Muscle layer of colon (tissue), 2 donors: ENCODE measurements at regions not wholly inside any gene's neighbourhood (a gene's known extent, or its start where the extent isn't known, plus 50 kb on each side); places are given as distances from the start of the nearest gene placed in this dataset.
"Not testable (repeated sequence)": the region's sequence is repeated elsewhere in the genome, so short reads cannot be mapped to it uniquely, and the experiment has no call there.

ENCODE experiments used
- H3K27ac ChIP-seq: one replicate; pipeline ENCODE4 v1.7.0; 2013; ENCODE audit warnings: low read depth, mild to moderate bottlenecking, low read length, moderate library complexity
- H3K27me3 ChIP-seq, 2 donors: one replicate each; pipeline ENCODE4 v1.7.0; 2013; ENCODE audit warnings: low read length in 2 of 2, mild to moderate bottlenecking in 2 of 2; ENCODE audit not compliant: insufficient read depth in 2 of 2, control insufficient read depth in 1 of 2
- H3K36me3 ChIP-seq: one replicate; pipeline ENCODE4 v1.7.0; 2013; ENCODE audit warnings: mild to moderate bottlenecking, low read length; ENCODE audit not compliant: insufficient read depth
- H3K4me1 ChIP-seq: one replicate; pipeline ENCODE4 v1.7.0; 2013; ENCODE audit warnings: mild to moderate bottlenecking, low read length; ENCODE audit not compliant: insufficient read depth
- H3K4me3 ChIP-seq, 2 donors: one replicate each; pipeline ENCODE4 v1.7.0; 2013; ENCODE audit warnings: low read length in 2 of 2, low read depth in 1 of 2, mild to moderate bottlenecking in 1 of 2, moderate library complexity in 1 of 2
- H3K9ac ChIP-seq: one replicate; pipeline ENCODE4 v1.7.0; 2013; ENCODE audit warnings: low read length
- H3K9me3 ChIP-seq: one replicate; pipeline ENCODE4 v1.7.0; 2013; ENCODE audit warnings: mild to moderate bottlenecking, low read length
- donor health status: abdominal sarcoma.
- donor health status: Adenocarcinoma of cecum.

DNA sequence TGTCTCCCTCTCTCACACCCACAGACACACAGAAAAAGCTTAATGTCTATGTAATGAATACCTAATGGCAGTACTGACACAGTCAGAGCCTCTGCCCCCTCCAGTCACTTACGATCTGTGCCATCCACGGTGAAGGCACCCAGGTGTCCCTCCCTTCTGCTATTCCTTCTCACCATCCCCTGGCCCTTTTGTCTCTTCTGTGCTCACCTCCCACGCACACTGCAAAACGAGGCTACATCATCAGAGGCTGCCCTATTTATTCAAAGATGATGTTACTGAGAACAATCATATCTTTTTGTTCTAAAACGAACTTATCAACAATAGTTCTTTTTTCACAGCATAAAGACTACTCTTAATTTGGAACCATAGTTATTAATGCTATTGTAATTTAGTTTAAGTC, 246.9 kb upstream of the MKLN1 start:
- no peak overlapping the region for H3K4me3 ChIP-seq
- no peaks in the 10 kb centered on the region for H3K9me3 ChIP-seq
- no peak overlapping the region for H3K9ac ChIP-seq
- no peaks in the 10 kb centered on the region for H3K27me3 ChIP-seq
- peaks cover 19% of the 10 kb centered on the region for H3K4me1 ChIP-seq
- no peak overlapping the region for H3K27ac ChIP-seq
- H3K36me3 ChIP-seq, result peaks cover 3% of the 10 kb centered on the region

DNA sequence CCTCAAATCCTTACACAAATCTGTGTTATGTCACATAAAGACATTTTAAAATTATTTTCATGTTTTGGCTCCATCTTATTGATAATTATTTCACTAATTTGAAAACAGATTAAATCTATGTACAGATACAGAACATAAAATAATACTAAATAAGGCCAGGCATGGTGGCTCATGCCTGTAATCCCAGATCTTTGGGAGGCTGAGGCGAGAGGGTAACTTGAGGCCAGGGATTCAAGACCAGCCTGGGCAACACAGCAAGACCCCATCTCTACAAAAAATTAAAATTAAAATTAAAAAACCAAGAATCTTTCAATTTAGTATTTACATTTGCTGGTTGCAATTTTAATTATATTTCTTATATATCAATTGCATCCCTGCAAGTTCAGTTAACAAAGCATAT, 246.4 kb upstream of the MKLN1 start:
- no peak overlapping the region for H3K4me3 ChIP-seq
- no peaks in the 10 kb centered on the region for H3K9me3 ChIP-seq
- H3K4me1 ChIP-seq, result peaks cover 14% of the 10 kb centered on the region
- H3K36me3 ChIP-seq, result peaks cover 3% of the 10 kb centered on the region
- H3K9ac ChIP-seq, result no peak overlapping the region
- H3K27ac ChIP-seq, result no peak overlapping the region
- no peaks in the 10 kb centered on the region for H3K27me3 ChIP-seq

DNA sequence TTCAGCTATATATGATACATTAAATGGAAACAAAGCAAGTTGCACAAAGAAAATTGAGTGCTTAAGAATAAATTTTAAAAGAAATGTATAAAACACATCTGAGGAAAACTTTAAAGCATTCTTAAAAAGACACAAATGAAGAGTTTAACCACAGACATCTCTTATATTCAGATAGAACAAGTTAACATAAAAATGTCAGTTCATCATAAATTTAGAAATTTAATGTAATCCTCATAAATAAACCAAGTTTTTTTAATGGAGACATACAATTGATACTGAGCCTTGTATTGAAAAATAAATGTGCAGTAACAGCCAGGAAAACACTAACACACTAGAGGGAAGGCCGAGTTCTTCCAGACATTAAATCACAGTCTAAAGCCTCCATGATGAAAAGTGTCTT, 243.9 kb upstream of the MKLN1 start:
- Histone ChIP-seq H3K4me1 (peaks cover 10% of the 10 kb centered on the region), H3K27me3 (no peaks in the 10 kb centered on the region), H3K36me3 (peaks cover 3% of the 10 kb centered on the region), H3K27ac (no peak overlapping the region), H3K4me3 (no peak overlapping the region), H3K9ac (no peak overlapping the region), H3K9me3 (no peaks in the 10 kb centered on the region)

DNA sequence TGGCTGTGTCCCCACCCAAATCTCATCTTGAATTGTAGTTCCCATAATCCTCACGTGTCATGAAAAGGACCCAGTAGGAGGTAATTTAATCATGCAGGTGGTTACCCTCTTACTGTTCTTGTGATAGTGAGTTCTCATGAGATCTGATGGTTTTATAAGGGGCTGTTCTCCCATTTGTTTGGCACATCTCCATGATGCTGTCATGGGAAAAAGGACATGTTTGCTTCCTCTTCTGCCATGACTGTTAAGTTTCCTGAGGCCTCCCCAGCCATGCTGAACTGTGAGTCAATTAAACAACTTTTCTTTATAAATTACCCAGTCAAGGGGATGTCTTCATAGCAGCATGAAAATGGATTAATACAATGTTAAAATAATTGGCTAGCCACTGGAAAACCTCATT, 243.3 kb upstream of the MKLN1 start:
- H3K27me3 ChIP-seq, H3K27ac ChIP-seq, H3K9me3 ChIP-seq, H3K36me3 ChIP-seq, H3K4me3 ChIP-seq, H3K9ac ChIP-seq: not testable (repeated sequence)
- H3K4me1 ChIP-seq, result peaks cover 12% of the 10 kb centered on the region

DNA sequence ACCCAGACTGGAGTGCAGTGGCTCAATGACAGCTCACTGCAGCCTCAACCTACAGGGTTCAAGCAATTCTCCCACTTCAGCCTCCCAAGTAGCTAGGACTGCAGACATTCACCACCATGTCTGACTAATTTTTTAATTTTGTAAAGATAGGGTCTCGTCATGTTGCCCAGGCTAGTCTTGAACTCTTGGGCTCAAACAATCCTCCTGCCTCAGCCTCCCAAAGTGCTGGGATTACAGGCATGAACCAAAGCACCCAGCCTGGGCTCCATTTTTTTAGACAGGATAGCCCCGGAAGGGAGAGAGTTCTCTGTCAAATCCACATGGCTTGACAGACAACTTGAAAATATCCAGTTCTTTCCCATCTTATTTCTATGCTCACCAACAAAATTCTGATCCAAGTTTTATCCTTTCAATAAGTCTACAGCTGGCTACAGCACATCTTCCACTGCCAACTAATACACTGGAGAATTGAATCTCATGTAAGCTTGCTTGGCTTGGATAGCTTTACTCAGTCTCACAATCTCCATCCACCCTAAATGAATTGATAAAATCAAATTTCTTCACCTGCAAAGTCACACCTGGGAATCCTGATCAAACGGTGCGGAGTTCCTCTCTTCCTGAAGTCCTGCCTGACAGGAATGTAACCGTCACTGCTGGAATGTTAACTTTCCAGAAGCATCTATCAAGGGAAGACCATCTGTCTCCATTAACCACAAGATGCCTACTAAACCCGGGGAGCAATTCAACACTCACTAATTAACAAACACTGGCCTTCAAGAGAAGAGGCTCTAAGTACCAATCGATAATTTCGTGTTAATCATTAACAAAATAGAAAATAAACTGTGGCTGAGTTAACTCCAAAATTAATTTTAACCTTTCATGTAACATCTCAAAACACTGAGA, 239.7 kb upstream of the MKLN1 start:
- Histone ChIP-seq H3K27me3 (no peaks in the 10 kb centered on the region), H3K36me3 (peaks cover 5% of the 10 kb centered on the region), H3K4me1 (peaks cover 31% of the 10 kb centered on the region), H3K9ac (no peak overlapping the region), H3K4me3 (no peak overlapping the region), H3K9me3 (no peaks in the 10 kb centered on the region), H3K27ac (no peak overlapping the region)

DNA sequence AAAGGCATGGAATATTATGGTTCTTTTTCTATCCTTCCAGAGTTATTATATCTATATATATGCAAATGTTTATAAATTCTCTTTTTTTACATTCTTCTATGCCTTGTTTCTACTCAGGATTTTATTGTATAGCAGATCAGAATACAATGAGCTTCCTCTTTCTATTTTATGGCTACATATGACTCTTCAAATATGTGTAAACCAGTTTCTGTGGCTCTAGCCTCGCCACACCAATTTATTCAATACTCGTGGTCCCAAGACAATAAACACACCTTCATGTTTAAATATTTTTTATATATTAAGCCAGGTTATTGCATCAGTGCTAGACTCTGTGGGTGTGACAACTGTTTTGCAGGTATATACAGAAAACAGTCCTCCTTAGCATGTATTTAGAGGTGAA, 237.5 kb upstream of the MKLN1 start:
- no peaks in the 10 kb centered on the region for H3K9me3 ChIP-seq
- H3K4me3 ChIP-seq, result no peak overlapping the region
- peaks cover 5% of the 10 kb centered on the region for H3K36me3 ChIP-seq
- H3K27me3 ChIP-seq, result no peaks in the 10 kb centered on the region
- H3K4me1 ChIP-seq, result peaks cover 35% of the 10 kb centered on the region
- H3K9ac ChIP-seq, result no peak overlapping the region
- H3K27ac ChIP-seq, result no peak overlapping the region

DNA sequence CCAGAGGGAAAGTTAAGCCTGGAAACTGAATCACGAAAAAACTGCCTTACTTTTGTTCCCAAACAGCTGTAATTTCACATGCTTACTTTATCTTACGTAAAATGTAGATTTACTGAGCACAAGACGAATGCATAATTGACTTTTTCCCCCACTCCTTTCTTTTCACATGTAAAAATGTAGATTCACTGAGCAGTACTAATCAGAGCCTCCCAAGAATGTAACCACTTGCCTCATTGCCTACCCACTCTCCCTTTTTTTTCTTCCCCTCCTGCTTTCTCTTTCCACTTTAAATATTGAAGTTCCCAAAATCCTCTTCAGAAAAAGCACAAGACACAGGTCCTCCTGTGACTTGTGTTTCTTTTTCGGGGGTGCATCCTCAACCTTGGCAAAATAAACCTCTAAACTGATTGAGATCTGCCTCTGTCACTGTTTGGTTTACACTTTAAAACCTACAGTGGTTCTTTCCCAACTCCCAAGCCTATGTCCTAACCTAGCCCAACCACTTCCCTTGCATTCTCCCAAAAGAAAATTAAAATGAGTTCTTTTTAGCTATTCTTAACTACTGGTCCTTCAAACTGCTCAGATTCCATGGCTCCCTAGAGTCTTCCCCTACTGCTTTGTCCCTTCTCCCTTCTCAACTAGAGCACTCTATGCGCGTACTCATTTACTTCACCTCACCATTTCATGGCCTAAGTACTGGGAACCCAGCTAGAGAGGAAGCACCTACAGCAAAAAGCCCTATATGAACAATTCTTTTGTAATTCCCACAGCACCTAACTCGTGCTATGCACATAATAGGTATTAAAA, 236.6 kb upstream of the MKLN1 start:
- Histone ChIP-seq H3K4me1 (peaks cover 36% of the 10 kb centered on the region), H3K27ac (no peak overlapping the region), H3K9me3 (no peaks in the 10 kb centered on the region), H3K9ac (no peak overlapping the region), H3K27me3 (no peaks in the 10 kb centered on the region), H3K36me3 (peaks cover 5% of the 10 kb centered on the region), H3K4me3 (no peak overlapping the region)

DNA sequence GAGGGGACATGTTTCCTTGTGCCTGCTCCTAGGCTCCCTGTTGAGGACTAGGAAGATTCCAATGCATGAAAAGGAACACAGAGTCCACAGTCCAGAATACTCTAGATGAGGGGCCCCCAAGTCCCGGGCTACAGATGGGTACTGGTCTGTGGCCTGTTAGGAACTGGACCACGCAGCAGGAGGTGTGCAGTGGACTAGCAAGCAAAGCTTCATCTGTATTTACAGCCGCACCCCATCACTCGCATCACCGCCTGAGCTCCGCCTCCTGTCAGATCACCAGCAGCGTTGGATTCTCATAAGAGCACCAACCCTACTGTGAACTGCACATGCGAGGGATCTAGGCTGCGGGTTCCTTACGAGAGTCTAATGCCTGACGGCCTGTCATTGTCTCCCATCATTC, 233.0 kb upstream of the MKLN1 start:
- no peaks in the 10 kb centered on the region for H3K9me3 ChIP-seq
- no peak overlapping the region for H3K9ac ChIP-seq
- H3K27me3 ChIP-seq, result no peaks in the 10 kb centered on the region
- no peak overlapping the region for H3K27ac ChIP-seq
- peaks cover 45% of the 10 kb centered on the region for H3K4me1 ChIP-seq
- no peak overlapping the region for H3K4me3 ChIP-seq
- peaks cover 6% of the 10 kb centered on the region for H3K36me3 ChIP-seq

DNA sequence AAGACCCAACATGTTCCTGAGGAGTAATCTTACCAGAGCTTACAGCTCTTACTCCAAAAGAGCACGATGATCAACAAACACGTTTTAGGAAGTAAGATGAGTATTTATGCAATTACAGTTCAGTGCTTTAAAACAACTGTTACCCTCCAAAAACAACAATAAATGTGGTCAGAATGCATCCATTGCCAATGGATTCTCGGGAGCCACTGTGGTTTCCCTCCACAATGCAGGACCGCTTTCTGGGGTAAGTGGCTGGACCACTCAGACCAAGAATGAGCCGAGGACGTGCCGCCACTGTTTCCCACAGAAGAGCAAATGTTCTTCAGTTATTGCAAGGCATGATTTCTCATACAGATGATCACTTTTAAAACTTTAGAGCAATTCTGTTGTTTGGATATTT, 232.3 kb upstream of the MKLN1 start:
- Histone ChIP-seq H3K9me3 (no peaks in the 10 kb centered on the region), H3K27ac (no peak overlapping the region), H3K4me3 (no peak overlapping the region), H3K27me3 (no peaks in the 10 kb centered on the region), H3K4me1 (peaks cover 52% of the 10 kb centered on the region), H3K36me3 (peaks cover 6% of the 10 kb centered on the region), H3K9ac (no peak overlapping the region)

DNA sequence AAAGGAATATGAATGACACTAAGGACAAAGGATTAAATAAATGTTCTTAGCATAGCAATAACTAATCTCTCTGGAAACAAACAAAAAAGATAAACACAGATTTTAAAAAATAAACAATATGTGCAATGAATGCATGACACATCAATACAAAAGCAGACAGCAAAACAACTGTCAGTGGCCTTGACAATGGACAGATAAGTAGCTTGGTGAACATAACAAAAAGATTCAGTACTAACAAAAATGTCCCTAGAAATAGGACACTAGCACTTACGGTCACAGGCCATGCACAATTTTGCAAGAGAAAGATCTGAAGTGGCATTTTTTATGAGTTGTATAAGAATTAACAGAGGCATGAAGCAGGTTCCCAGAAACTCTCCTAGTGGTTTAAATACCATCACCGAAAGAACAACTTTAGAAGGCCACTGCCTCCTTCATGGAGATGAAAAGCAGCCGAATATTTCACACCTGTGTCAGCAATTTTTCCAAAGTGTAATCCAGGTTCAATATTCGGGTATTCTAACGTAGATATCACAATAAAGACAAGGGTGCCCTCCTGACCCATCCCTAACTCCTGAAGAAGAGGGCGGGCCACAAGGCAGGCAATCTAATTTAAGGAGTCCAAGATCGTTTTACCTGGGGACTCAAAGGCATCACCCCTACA, 231.3 kb upstream of the MKLN1 start:
- Histone ChIP-seq H3K9me3 (no peaks in the 10 kb centered on the region), H3K4me1 (peaks cover 47% of the 10 kb centered on the region), H3K36me3 (peaks cover 9% of the 10 kb centered on the region), H3K27ac (no peak overlapping the region), H3K4me3 (no peak overlapping the region), H3K27me3 (no peaks in the 10 kb centered on the region), H3K9ac (no peak overlapping the region)

DNA sequence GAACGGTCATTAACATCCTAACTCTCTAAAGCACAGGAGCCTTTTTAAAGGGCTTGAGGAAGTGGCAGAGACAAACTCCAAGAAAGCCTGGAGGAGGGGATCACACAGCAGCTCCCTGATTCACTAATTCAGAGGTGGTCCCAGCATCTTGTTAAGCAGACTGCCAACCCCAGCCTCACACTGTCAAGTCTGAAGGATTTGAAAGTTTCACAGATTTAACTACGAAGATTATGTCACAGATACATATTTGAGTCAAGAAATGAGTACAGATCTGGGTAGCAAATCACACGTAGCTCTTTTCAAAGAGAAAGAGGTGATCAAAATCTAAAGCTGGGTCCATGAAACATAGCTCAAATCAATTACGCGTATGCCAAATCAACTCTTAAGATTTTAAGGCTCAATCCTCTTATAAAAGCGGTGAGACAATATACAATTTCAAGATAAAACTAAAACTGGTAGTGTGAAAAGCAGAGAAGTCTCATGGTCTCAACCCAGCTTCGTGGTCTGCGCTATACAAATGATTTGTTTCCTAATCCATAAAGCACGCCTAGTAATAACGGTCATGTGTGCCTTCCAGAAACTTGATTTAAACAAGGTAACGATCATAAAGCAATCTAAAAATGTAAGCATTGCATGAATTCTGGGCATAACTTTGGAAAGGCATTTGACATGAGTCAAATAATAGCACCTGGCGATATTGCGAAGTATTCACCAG, 229.9 kb upstream of the MKLN1 start:
- Histone ChIP-seq H3K4me1 (peaks cover 42% of the 10 kb centered on the region), H3K4me3 (no peak overlapping the region), H3K9ac (no peak overlapping the region), H3K27me3 (no peaks in the 10 kb centered on the region), H3K27ac (no peak overlapping the region), H3K36me3 (peaks cover 13% of the 10 kb centered on the region), H3K9me3 (no peaks in the 10 kb centered on the region)
